H1 (cell line): ENCODE measurements at regions not wholly inside any gene's neighbourhood (a gene's known extent, or its start where the extent isn't known, plus 50 kb on each side); places are given as distances from the start of the nearest gene placed in this dataset.

ENCODE experiments used
- CTCF ChIA-PET: fragments of 300-600 bp; sonication (Branson Sonifier 250); formaldehyde crosslinking; loops from one replicate; lab custom pipeline; 2021; ENCODE audit not compliant: partially characterized antibody; lab: Charles Lee
- POLR2A ChIA-PET: fragments of 300-600 bp; sonication (Branson Sonifier 250); formaldehyde crosslinking; loops from one replicate; lab custom pipeline; 2021; ENCODE audit warnings: inconsistent platforms; ENCODE audit not compliant: partially characterized antibody; lab: Charles Lee
- DNase-seq, 2 experiments: peaks; one replicate each; pipeline versions ENCODE4 v3.0.0 to v3.0.0-alpha.2; 2010 to 2022; ENCODE audit warnings: low spot score in 2 of 2, low read depth in 1 of 2, mixed read lengths in 1 of 2
- FAIRE-seq: peaks from 2 replicates; lab custom pipeline; 2011; peaks lifted over from hg19 to GRCh38; lab: Jason Lieb, UNC
- H2AFZ ChIP-seq: 2 replicates; pipeline ENCODE4 v1.8.1; 2012; ENCODE audit warnings: low read length, inconsistent platforms
- H2AK5ac ChIP-seq: 2 replicates; pipeline ENCODE4 v1.6.1; 2013; ENCODE audit warnings: low read depth, low read length
- H2BK120ac ChIP-seq: replicated peaks from 2 replicates; pipeline ENCODE3; 2013; ENCODE audit warnings: low read depth, low read length, inconsistent platforms
- H2BK12ac ChIP-seq: 2 replicates; pipeline ENCODE4 v1.6.1; 2013; ENCODE audit warnings: low read depth, low read length
- H2BK15ac ChIP-seq: 2 replicates; pipeline ENCODE4 v1.6.1; 2013; ENCODE audit warnings: low read length
- H2BK20ac ChIP-seq: 2 replicates; pipeline ENCODE4 v1.6.1; 2013; ENCODE audit warnings: low read length
- H2BK5ac ChIP-seq: 2 replicates; pipeline ENCODE4 v1.6.1; 2013; ENCODE audit warnings: low read depth, low read length
- H3K14ac ChIP-seq: 2 replicates; pipeline ENCODE4 v1.6.1; 2013; ENCODE audit warnings: inconsistent platforms; ENCODE audit not compliant: insufficient read length
- H3K18ac ChIP-seq: 2 replicates; pipeline ENCODE4 v1.6.1; 2013; ENCODE audit warnings: low read length; ENCODE audit errors: extremely low read depth
- H3K23ac ChIP-seq: 2 replicates; pipeline ENCODE4 v1.6.1; 2013; ENCODE audit warnings: inconsistent platforms; ENCODE audit not compliant: insufficient read length
- H3K23me2 ChIP-seq: 2 replicates; pipeline ENCODE4 v1.6.1; 2013; ENCODE audit warnings: low read depth, low read length
- H3K27ac ChIP-seq: 2 replicates; pipeline ENCODE4 v1.6.1; 2011; ENCODE audit warnings: low read depth, low read length, inconsistent platforms
- H3K27me3 ChIP-seq, 4 experiments: replicated peaks in 1 of 4; 1 replicate in 1 of 4; 2 replicates in 3 of 4; pipeline versions ENCODE4 v1.6.1 to v1.8.1; 2011 to 2013; ENCODE audit warnings: low read length in 3 of 4, mild to moderate bottlenecking in 3 of 4, inconsistent platforms in 2 of 4, mixed read lengths in 2 of 4, moderate library complexity in 1 of 4; ENCODE audit not compliant: control insufficient read depth in 3 of 4, insufficient read depth in 3 of 4; ENCODE audit errors: extremely low read depth in 1 of 4
- H3K36me3 ChIP-seq, 4 experiments: 2 replicates each; pipeline versions ENCODE4 v1.6.1 to v1.8.1; 2011 to 2013; ENCODE audit warnings: mild to moderate bottlenecking in 4 of 4, low read length in 3 of 4, moderate library complexity in 2 of 4, control low read depth in 1 of 4, inconsistent platforms in 1 of 4; ENCODE audit not compliant: insufficient read depth in 4 of 4, control insufficient read depth in 2 of 4
- H3K4ac ChIP-seq: replicated peaks from 2 replicates; pipeline ENCODE3; 2013; ENCODE audit warnings: low read length, low read depth, mixed read lengths, inconsistent platforms; ENCODE audit not compliant: insufficient read length
- H3K4me1 ChIP-seq, 4 experiments: replicated peaks in 1 of 4; 1 replicate in 1 of 4; 2 replicates in 3 of 4; pipeline versions ENCODE4 v1.6.1 to v1.8.1; 2011 to 2013; ENCODE audit warnings: low read length in 3 of 4, inconsistent platforms in 2 of 4, mixed read lengths in 1 of 4; ENCODE audit not compliant: insufficient read depth in 4 of 4, control insufficient read depth in 3 of 4
- H3K4me2 ChIP-seq, 2 experiments: 2 replicates each; pipeline versions ENCODE4 v1.6.1 to v1.8.1; 2011 to 2013; ENCODE audit warnings: low read depth in 2 of 2, low read length in 2 of 2, control low read depth in 1 of 2, inconsistent platforms in 1 of 2, mild to moderate bottlenecking in 1 of 2; ENCODE audit not compliant: insufficient read depth in 1 of 2
- H3K4me3 ChIP-seq, 4 experiments: fragments of 200-600, 300-600 bp in 1 of 4; sonication (generic), shearing (Covaris generic), sonication (Bioruptor Twin) in 1 of 4; 2 replicates each; pipeline versions ENCODE4 v1.5.1 to v1.8.1; 2011 to 2016; ENCODE audit warnings: low read length in 4 of 4, low read depth in 3 of 4, control low read depth in 2 of 4, inconsistent platforms in 2 of 4, mild to moderate bottlenecking in 2 of 4, mixed read lengths in 1 of 4, moderate library complexity in 1 of 4; ENCODE audit not compliant: insufficient read depth in 2 of 4; ENCODE audit errors: extremely low read depth in 1 of 4
- H3K56ac ChIP-seq: replicated peaks from 2 replicates; pipeline ENCODE3; 2013; ENCODE audit warnings: low read depth, mild to moderate bottlenecking, mixed read lengths, low read length, inconsistent platforms; ENCODE audit not compliant: insufficient read length
- H3K79me1 ChIP-seq: 2 replicates; pipeline ENCODE4 v1.6.1; 2013; ENCODE audit warnings: low read depth, low read length, control low read depth
- H3K79me2 ChIP-seq, 2 experiments: 2 replicates each; pipeline versions ENCODE4 v1.6.1 to v1.8.1; 2012 to 2013; ENCODE audit warnings: low read length in 2 of 2, mild to moderate bottlenecking in 2 of 2, inconsistent platforms in 1 of 2; ENCODE audit not compliant: insufficient read depth in 2 of 2, control insufficient read depth in 1 of 2
- H3K9ac ChIP-seq, 4 experiments: replicated peaks in 1 of 4; 1 replicate in 1 of 4; 2 replicates in 3 of 4; pipeline versions ENCODE4 v1.6.1 to v1.8.1; 2011 to 2013; ENCODE audit warnings: low read depth in 3 of 4, low read length in 3 of 4, control low read depth in 2 of 4, mild to moderate bottlenecking in 2 of 4, moderate library complexity in 2 of 4, inconsistent platforms in 1 of 4; ENCODE audit errors: extremely low read depth in 1 of 4
- H3K9me3 ChIP-seq, 2 experiments: 2 replicates each; pipeline versions ENCODE4 v1.6.1 to v1.8.1; 2012 to 2013; ENCODE audit warnings: mild to moderate bottlenecking in 2 of 2, moderate library complexity in 2 of 2, control low read depth in 1 of 2, inconsistent platforms in 1 of 2, low read depth in 1 of 2, low read length in 1 of 2, mixed read lengths in 1 of 2; ENCODE audit not compliant: insufficient read depth in 2 of 2
- H4K20me1 ChIP-seq, 2 experiments: replicated peaks in 1 of 2; 2 replicates each; pipeline versions ENCODE3 to v1.8.1; 2011 to 2013; ENCODE audit warnings: inconsistent platforms in 2 of 2, low read length in 2 of 2, mild to moderate bottlenecking in 1 of 2; ENCODE audit not compliant: insufficient read depth in 2 of 2, control insufficient read depth in 1 of 2
- H4K5ac ChIP-seq: 2 replicates; pipeline ENCODE4 v1.6.1; 2013; ENCODE audit warnings: low read length, low read depth, mixed read lengths, inconsistent platforms; ENCODE audit not compliant: insufficient read length
- H4K8ac ChIP-seq: 2 replicates; pipeline ENCODE4 v1.8.0; 2013; ENCODE audit warnings: mild to moderate bottlenecking, moderate library complexity, low read length, inconsistent platforms; ENCODE audit not compliant: insufficient read depth; ENCODE audit errors: extremely low read depth
- H4K91ac ChIP-seq: replicated peaks from 2 replicates; pipeline ENCODE3; 2013; ENCODE audit warnings: low read length, mixed read lengths, inconsistent platforms; ENCODE audit not compliant: insufficient read length
- CEBPB ChIP-seq: IDR thresholded peaks from 2 replicates; pipeline ENCODE4 v1.6.1; 2012; ENCODE audit warnings: low read depth, low read length
- GABPA ChIP-seq: IDR thresholded peaks from 2 replicates; pipeline ENCODE4 v1.6.1; 2011; ENCODE audit warnings: mild to moderate bottlenecking, low read length, moderate library complexity, borderline replicate concordance; ENCODE audit not compliant: insufficient read depth
- NRF1 ChIP-seq: IDR thresholded peaks from 2 replicates; pipeline ENCODE4 v1.6.1; 2011; ENCODE audit warnings: mild to moderate bottlenecking, low read depth, low read length, improper control_type of control experiment
- RFX5 ChIP-seq: IDR thresholded peaks from 2 replicates; pipeline ENCODE4 v1.6.1; 2011; ENCODE audit warnings: low read depth, low read length, improper control_type of control experiment, borderline replicate concordance
- WGBS, 2 experiments: shearing (Covaris generic) in 1 of 2; methylation state at CpG; one replicate each; pipeline versions ENCODE4 v1.1.6 to v1.1.7; 2013 to 2015; ENCODE audit warnings: low lambda C conversion rate in 2 of 2, mixed read lengths in 2 of 2, inconsistent platforms in 1 of 2, low coverage in 1 of 2, missing lambda C conversion rate in 1 of 2; ENCODE audit not compliant: insufficient replicate concordance in 2 of 2, insufficient coverage in 1 of 2, insufficient read length in 1 of 2; ENCODE audit errors: extremely low coverage in 1 of 2, missing lambda C conversion rate in 1 of 2; 5-methylcytosine and 5-hydroxymethylcytosine counted together

GRCh38 chr2:217695033-217695520 is 307.7 kb downstream of the TNS1 start:
- no peak for TF ChIP-seq RFX5
- no peak for TF ChIP-seq CEBPB
- TF ChIP-seq NRF1: no peak
- no peak for TF ChIP-seq GABPA
- POLR2A ChIA-PET: no interaction called here
- CTCF ChIA-PET: interaction anchor here (1.3 kb wide), 1 partner anchor 91 kb away, joined by 3 read pairs; no protein-coding TSS in a partner anchor
- Histone ChIP-seq H3K9ac (no peak overlapping the region), H2BK15ac (no peak overlapping the region), H4K5ac (no peak overlapping the region), H4K91ac (no peak overlapping the region), H3K4me3 (no peak overlapping the region), H2AK5ac (no peak overlapping the region), H4K8ac (no peak overlapping the region), H2BK20ac (no peak overlapping the region), H3K9me3 (no peaks in the 10 kb centered on the region; a peak in 1 of 4 replicates), H3K23me2 (no peaks in the 10 kb centered on the region; the same call in 1 of the 2 replicates), H2BK120ac (no peak overlapping the region), H3K4me2 (no peak overlapping the region), H2AFZ (no peak overlapping the region), H3K79me2 (no peaks in the 10 kb centered on the region), H3K36me3 (no peaks in the 10 kb centered on the region), H3K4ac (no peak overlapping the region), H2BK5ac (no peak overlapping the region), H3K27me3 (no peaks in the 10 kb centered on the region), H3K56ac (no peak overlapping the region), H3K18ac (no peak overlapping the region), H2BK12ac (no peak overlapping the region), H3K79me1 (no peaks in the 10 kb centered on the region), H3K14ac (no peak overlapping the region), H3K27ac (no peak overlapping the region), H3K4me1 (no peaks in the 10 kb centered on the region), H4K20me1 (no peaks in the 10 kb centered on the region), H3K23ac (no peak overlapping the region)
- FAIRE-seq: no peak
- DNase-seq: no peak
- WGBS, 2 experiments: 85% methylated on average over 3 of the region's 3 CpGs; no CpG with 5 or more reads in 1 of the 2 experiments
